GM18951 (cell line): ENCODE measurements at regions not wholly inside any gene's neighbourhood (a gene's known extent, or its start where the extent isn't known, plus 50 kb on each side); places are given as distances from the start of the nearest gene placed in this dataset.

Experiments used
- POLR2A ChIP-seq: IDR thresholded peaks from 4 replicates; pipeline ENCODE4 v1.6.1; 2011; ENCODE audit warnings: mild to moderate bottlenecking; ENCODE audit not compliant: insufficient read length, insufficient read depth; ENCODE audit errors: extremely low read depth
- in situ Hi-C: fragments of 300-500 bp; cut with MboI; formaldehyde crosslinking; loops from one replicate; pipeline ENCODE4 v1.12.0; 2022; ENCODE audit warnings: low sequenced_read_pairs, mixed read lengths, inconsistent platforms; ENCODE audit not compliant: unreplicated experiment

GRCh38 chr2:57733956-57734355, 312.6 kb upstream of the VRK2 start:
- no peak for TF ChIP-seq POLR2A
- in situ Hi-C loops, result no loop called here

- no peak for TF ChIP-seq POLR2A
These were observed 305.7 kb upstream of the VRK2 start for GRCh38 chr2:57740891-57741290.

GRCh38 chr2:57753636-57754035, 293.0 kb upstream of the VRK2 start:
- in situ Hi-C loops, result no loop called here

More at GRCh38 chr2:57740891-57741290, 305.7 kb upstream of the VRK2 start:
- in situ Hi-C loops, result no loop called here

DNA sequence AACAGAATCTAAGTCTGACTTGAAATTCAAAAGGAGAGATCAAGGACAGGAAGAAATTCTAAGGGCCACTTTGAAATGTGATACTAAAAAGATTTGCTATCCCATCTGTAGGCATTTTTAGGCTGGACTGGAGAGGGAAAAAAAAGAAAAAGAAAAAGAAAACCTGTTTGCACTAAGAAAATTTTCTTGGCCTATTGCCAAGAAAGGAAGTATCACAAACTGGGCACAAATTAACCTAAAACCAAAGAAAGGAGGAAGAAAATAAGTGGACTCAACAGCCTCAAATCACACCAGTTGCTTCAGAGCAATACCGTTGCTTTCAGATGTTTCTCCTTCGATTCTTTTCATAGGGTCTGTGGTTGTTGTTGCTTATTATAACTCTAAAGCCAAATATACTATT, 287.9 kb upstream of the VRK2 start:
- no peak for TF ChIP-seq POLR2A
- in situ Hi-C loops, result no loop called here

More at GRCh38 chr2:57753636-57754035, 293.0 kb upstream of the VRK2 start:
- TF ChIP-seq POLR2A, result no peak

DNA sequence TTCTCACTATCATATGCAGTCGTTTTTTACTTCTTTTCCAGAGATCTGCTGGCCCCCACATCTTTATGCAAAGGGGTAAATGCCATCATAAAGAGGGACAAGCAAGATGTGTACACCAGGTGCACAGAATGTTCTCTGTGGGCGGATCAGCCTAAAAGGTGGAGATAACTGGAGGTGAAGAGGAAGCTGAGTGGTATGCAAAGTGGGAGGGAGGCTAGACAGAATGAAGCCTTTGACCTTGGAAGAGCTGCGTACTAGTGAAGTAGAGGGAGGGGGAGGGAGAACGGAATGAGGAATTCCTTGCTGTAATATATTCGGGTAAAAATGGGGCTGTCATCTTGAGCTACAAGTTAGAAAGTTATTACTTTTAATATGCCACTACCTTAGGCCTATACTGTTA, 287.5 kb upstream of the VRK2 start:
- in situ Hi-C loops, result no loop called here
- no peak for TF ChIP-seq POLR2A

GRCh38 chr2:57759822-57760300, 286.7 kb upstream of the VRK2 start:
- TF ChIP-seq POLR2A, result no peak
- in situ Hi-C loops, result no loop called here

DNA sequence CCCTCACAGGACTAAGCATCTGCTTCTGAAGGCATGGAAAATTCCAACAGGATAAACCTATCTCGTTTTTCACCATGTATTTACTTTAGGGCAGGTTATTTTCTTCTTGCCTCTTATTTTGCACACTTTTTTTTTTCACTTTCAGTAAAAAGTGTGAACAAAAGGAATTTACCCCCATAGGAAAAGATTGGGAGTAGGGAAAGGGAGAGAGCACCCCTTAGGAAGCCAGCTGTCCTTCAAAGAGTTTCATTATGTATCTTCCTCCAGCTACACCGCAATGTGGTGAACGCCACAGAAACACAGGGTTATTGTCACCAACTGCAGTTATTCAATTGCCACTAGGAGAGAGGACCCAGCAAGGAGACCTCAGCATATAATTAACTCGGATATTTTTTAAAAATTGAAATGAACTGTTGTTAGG, 286.2 kb upstream of the VRK2 start:
- TF ChIP-seq POLR2A, result no peak
- in situ Hi-C loops, result no loop called here

- in situ Hi-C loops, result no loop called here
- TF ChIP-seq POLR2A, result no peak
These were observed 269.7 kb upstream of the VRK2 start for GRCh38 chr2:57776916-57777315.

- TF ChIP-seq POLR2A, result no peak
- in situ Hi-C loops, result no loop called here
These were observed 264.0 kb upstream of the VRK2 start for GRCh38 chr2:57782587-57782986.

GRCh38 chr2:57793310-57793709, 253.3 kb upstream of the VRK2 start:
- TF ChIP-seq POLR2A, result no peak
- in situ Hi-C loops, result no loop called here

- TF ChIP-seq POLR2A, result no peak
- in situ Hi-C loops, result no loop called here
These were observed 250.1 kb upstream of the VRK2 start for GRCh38 chr2:57796527-57796926.

DNA sequence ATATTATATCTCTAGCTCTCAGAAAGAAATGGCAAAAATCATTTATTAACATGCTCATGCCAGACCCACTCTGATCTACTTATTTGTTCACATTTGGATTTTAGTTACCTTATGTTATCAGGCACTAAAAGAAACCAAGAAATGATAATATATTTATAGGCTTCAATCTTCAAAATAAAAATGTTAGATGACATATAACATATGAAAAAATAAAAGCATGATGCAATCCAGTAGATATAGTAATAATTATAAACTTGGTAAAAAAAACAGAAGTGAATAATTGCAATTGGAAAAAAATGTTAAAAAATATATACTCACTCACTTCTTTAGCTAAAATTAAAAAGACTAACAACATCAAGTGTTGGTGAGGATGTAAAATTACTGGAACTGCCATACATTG, 248.3 kb upstream of the VRK2 start:
- in situ Hi-C loops, result no loop called here
- TF ChIP-seq POLR2A, result no peak

DNA sequence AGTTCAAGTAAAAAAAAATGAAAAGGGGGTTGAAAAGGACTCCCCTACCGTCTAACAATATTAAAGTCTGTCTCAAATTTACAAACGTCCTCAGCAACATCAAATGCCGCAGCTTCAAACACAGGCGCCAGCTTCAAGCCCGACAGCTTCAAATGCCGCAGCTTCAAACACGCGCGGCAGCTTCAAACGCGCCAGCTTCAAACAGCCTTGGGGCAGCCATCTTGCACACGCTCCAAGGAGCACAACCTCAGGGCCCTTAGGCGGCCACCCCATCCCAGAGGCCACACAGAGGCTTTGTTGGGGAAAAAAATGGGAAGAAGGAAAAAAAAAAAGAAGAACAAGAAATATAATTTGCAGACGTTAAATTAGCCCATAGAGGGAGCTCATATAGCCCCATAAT, 244.4 kb upstream of the VRK2 start:
- TF ChIP-seq POLR2A, result no peak
- in situ Hi-C loops, result no loop called here

GRCh38 chr2:57804971-57805370, 241.6 kb upstream of the VRK2 start:
- no peak for TF ChIP-seq POLR2A
- in situ Hi-C loops, result no loop called here

DNA sequence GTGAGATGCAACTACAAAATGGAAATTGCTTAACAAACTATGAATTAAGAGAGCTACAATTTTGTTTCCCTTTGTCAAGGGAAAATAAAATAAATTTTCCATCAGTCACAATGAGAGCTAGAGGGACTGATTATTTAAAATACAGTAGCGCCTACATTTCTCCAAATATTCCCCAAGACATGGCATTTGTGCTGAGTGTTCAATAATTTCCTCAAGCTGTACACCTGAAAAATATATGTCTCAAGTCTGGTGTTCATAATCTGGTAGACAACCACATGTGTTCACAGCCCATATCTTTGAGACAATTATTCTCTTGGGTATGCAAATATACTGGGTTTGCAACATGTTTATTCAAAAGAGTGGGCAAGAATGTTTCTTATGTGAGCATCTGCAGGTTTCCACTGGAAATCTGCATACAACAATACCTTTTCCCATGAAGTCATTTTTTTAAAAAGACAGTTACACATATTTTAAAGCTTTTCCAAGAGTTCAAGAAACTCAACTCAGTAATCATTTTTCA, 240.1 kb upstream of the VRK2 start:
- in situ Hi-C loops, result no loop called here
- no peak for TF ChIP-seq POLR2A
